Neural progenitor cell (in vitro differentiated cells): ENCODE measurements at regions not wholly inside any gene's neighbourhood (a gene's known extent, or its start where the extent isn't known, plus 50 kb on each side); places are given as distances from the start of the nearest gene placed in this dataset.

Experiments used
- DNase-seq: peaks from one replicate; pipeline ENCODE4 v3.0.0-alpha.2; 2016; ENCODE audit warnings: low spot score
- H2AFZ ChIP-seq: fragments of 200-600 bp; sonication (generic); replicated peaks from 2 replicates; pipeline ENCODE4 v1.6.1; 2016; ENCODE audit warnings: antibody characterized with exemption
- H3F3A ChIP-seq: fragments of 200-600 bp; sonication (generic); 2 replicates; pipeline ENCODE4 v1.6.1; 2016; ENCODE audit warnings: antibody characterized with exemption, low read depth
- H3K27ac ChIP-seq: fragments of 200-600 bp; sonication (generic); 2 replicates; pipeline ENCODE4 v1.5.1; 2016; ENCODE audit warnings: mild to moderate bottlenecking
- H3K27me3 ChIP-seq: fragments of 200-600 bp; sonication (generic); 2 replicates; pipeline ENCODE4 v1.6.1; 2016; ENCODE audit warnings: mild to moderate bottlenecking, moderate library complexity
- H3K36me3 ChIP-seq: fragments of 200-600 bp; sonication (generic); 2 replicates; pipeline ENCODE4 v1.5.1; 2016
- H3K4me1 ChIP-seq: fragments of 200-600 bp; sonication (generic); 2 replicates; pipeline ENCODE4 v1.6.1; 2016; ENCODE audit warnings: mixed run types
- H3K4me2 ChIP-seq: fragments of 200-600 bp; sonication (generic); 2 replicates; pipeline ENCODE4 v1.6.1; 2016
- H3K4me3 ChIP-seq: fragments of 200-600 bp; sonication (generic); 2 replicates; pipeline ENCODE4 v1.5.1; 2016
- H3K79me2 ChIP-seq: fragments of 200-600 bp; sonication (generic); 2 replicates; pipeline ENCODE4 v1.6.1; 2016; ENCODE audit warnings: low read depth
- H3K9ac ChIP-seq: fragments of 200-600 bp; sonication (generic); 2 replicates; pipeline ENCODE4 v1.6.1; 2016
- H3K9me3 ChIP-seq: fragments of 200-600 bp; sonication (generic); 2 replicates; pipeline ENCODE4 v1.5.1; 2016; ENCODE audit warnings: low read depth
- H4K20me1 ChIP-seq: fragments of 200-600 bp; sonication (generic); 2 replicates; pipeline ENCODE4 v1.6.1; 2016; ENCODE audit warnings: low read depth
- H3K27ac Mint-ChIP-seq: 3 replicates; pipeline ENCODE4 v1.8.0; 2021; ENCODE audit warnings: mixed read lengths
- H3K27me3 Mint-ChIP-seq: 2 replicates; pipeline ENCODE4 v1.8.0; 2022; ENCODE audit warnings: low read depth, mild to moderate bottlenecking, inconsistent platforms, moderate library complexity, mixed read lengths; ENCODE audit not compliant: insufficient read depth
- H3K36me3 Mint-ChIP-seq: 3 replicates; pipeline ENCODE4 v1.8.0; 2021; ENCODE audit warnings: mixed read lengths
- H3K4me1 Mint-ChIP-seq: 3 replicates; pipeline ENCODE4 v1.8.0; 2021; ENCODE audit warnings: mixed read lengths
- H3K4me3 Mint-ChIP-seq: 3 replicates; pipeline ENCODE4 v1.8.0; 2021; ENCODE audit warnings: mild to moderate bottlenecking, moderate library complexity, mixed read lengths
- H3K9me3 Mint-ChIP-seq: 3 replicates; pipeline ENCODE4 v1.8.0; 2020; ENCODE audit warnings: mixed read lengths
- CTCF ChIP-seq: fragments of 200-600 bp; sonication (generic); IDR thresholded peaks from 2 replicates; pipeline ENCODE4 v1.5.1; 2017; ENCODE audit warnings: antibody characterized with exemption, mild to moderate bottlenecking
- EZH2 ChIP-seq: fragments of 200-600 bp; sonication (generic); IDR thresholded peaks from 2 replicates; pipeline ENCODE4 v1.6.1; 2017; ENCODE audit warnings: antibody characterized with exemption, mild to moderate bottlenecking, moderate library complexity
- EZH2phosphoT487 ChIP-seq: fragments of 200-600 bp; sonication (generic); IDR thresholded peaks from 2 replicates; pipeline ENCODE4 v1.6.1; 2017; ENCODE audit warnings: antibody characterized with exemption

GRCh38 chr1:225707824-225708223 lies 54.9 kb upstream of the ENAH start:
- no peak overlapping the region for H3K9ac ChIP-seq
- Mint-ChIP-seq H3K36me3 (no peaks in the 10 kb centered on the region), H3K27ac (no peak overlapping the region), H3K4me1 (no peaks in the 10 kb centered on the region), H3K4me3 (no peak overlapping the region), H3K27me3 (peaks cover 3% of the 10 kb centered on the region), H3K9me3 (no peaks in the 10 kb centered on the region)
- peaks cover 14% of the 10 kb centered on the region for H3K4me1 ChIP-seq
- no peak overlapping the region for H3K27ac ChIP-seq
- TF ChIP-seq EZH2 (no peak), CTCF (no peak), EZH2phosphoT487 (no peak)
- H3K36me3 ChIP-seq: no peaks in the 10 kb centered on the region
- peak overlapping the region; percentile 48 for H3K4me2 ChIP-seq
- no peaks in the 10 kb centered on the region for H3K27me3 ChIP-seq
- H4K20me1 ChIP-seq: no peaks in the 10 kb centered on the region
- H3K79me2 ChIP-seq: no peaks in the 10 kb centered on the region
- H3F3A ChIP-seq: peaks cover 9% of the 10 kb centered on the region
- no peaks in the 10 kb centered on the region for H3K9me3 ChIP-seq
- H2AFZ ChIP-seq: peak overlapping the region; percentile 46
- no peak overlapping the region for H3K4me3 ChIP-seq
- DNase-seq: no peak

- Histone ChIP-seq H3F3A (peaks cover 9% of the 10 kb centered on the region), H3K4me3 (no peak overlapping the region), H3K36me3 (no peaks in the 10 kb centered on the region), H3K79me2 (no peaks in the 10 kb centered on the region), H4K20me1 (no peaks in the 10 kb centered on the region), H2AFZ (no peak overlapping the region), H3K4me2 (no peak overlapping the region), H3K4me1 (peaks cover 14% of the 10 kb centered on the region), H3K9me3 (no peaks in the 10 kb centered on the region), H3K9ac (no peak overlapping the region), H3K27ac (no peak overlapping the region), H3K27me3 (no peaks in the 10 kb centered on the region)
- no peak overlapping the region for H3K4me3 Mint-ChIP-seq
- no peak overlapping the region for H3K27ac Mint-ChIP-seq
- H3K36me3 Mint-ChIP-seq: no peaks in the 10 kb centered on the region
- H3K27me3 Mint-ChIP-seq: peaks cover 3% of the 10 kb centered on the region
- H3K9me3 Mint-ChIP-seq: no peaks in the 10 kb centered on the region
- no peaks in the 10 kb centered on the region for H3K4me1 Mint-ChIP-seq
- DNase-seq: no peak
- no peak for TF ChIP-seq EZH2
- TF ChIP-seq CTCF: no peak
- TF ChIP-seq EZH2phosphoT487: no peak
Observed at GRCh38 chr1:225709101-225709500, 56.2 kb upstream of the ENAH start.

- H3K4me3 ChIP-seq: no peak overlapping the region
- no peak for DNase-seq
- H3K36me3 ChIP-seq: no peaks in the 10 kb centered on the region
- peaks cover 9% of the 10 kb centered on the region for H3F3A ChIP-seq
- H3K27me3 ChIP-seq: no peaks in the 10 kb centered on the region
- no peaks in the 10 kb centered on the region for H3K27me3 Mint-ChIP-seq
- H3K27ac ChIP-seq: no peak overlapping the region
- no peak overlapping the region for H2AFZ ChIP-seq
- no peak overlapping the region for H3K9ac ChIP-seq
- no peaks in the 10 kb centered on the region for H3K36me3 Mint-ChIP-seq
- H3K4me1 Mint-ChIP-seq: no peaks in the 10 kb centered on the region
- H3K9me3 ChIP-seq: no peaks in the 10 kb centered on the region
- no peaks in the 10 kb centered on the region for H3K79me2 ChIP-seq
- no peak for TF ChIP-seq CTCF
- TF ChIP-seq EZH2: no peak
- no peak for TF ChIP-seq EZH2phosphoT487
- H3K27ac Mint-ChIP-seq: no peak overlapping the region
- no peaks in the 10 kb centered on the region for H3K9me3 Mint-ChIP-seq
- peaks cover 14% of the 10 kb centered on the region for H3K4me1 ChIP-seq
- no peaks in the 10 kb centered on the region for H4K20me1 ChIP-seq
- H3K4me2 ChIP-seq: no peak overlapping the region
- H3K4me3 Mint-ChIP-seq: no peak overlapping the region
Observed at GRCh38 chr1:225710804-225711203, 57.9 kb upstream of the ENAH start.
